ENCODE measurements at regions not wholly inside any gene's neighbourhood (a gene's known extent, or its start where the extent isn't known, plus 50 kb on each side); places are given as distances from the start of the nearest gene placed in this dataset.

GRCh38 chr3:71977525-71977924, 192.6 kb upstream of the PROK2 start:
- Mint-ChIP-seq H3K4me1 (peaks cover 12% of the 10 kb centered on the region), H3K36me3 (no peaks in the 10 kb centered on the region), H3K9me3 (peaks cover 4% of the 10 kb centered on the region), H3K27ac (no peak overlapping the region), H3K4me3 (no peak overlapping the region), H3K27me3 (ENCODE audit: insufficient read depth, low read depth) (peaks cover 7% of the 10 kb centered on the region)
- H3F3A ChIP-seq (ENCODE audit: low read depth): no peaks in the 10 kb centered on the region
- no peak overlapping the region for H3K27ac ChIP-seq
- DNase-seq (ENCODE audit: low spot score): no peak
- H3K4me1 ChIP-seq: no peaks in the 10 kb centered on the region
- no peak overlapping the region for H3K9ac ChIP-seq
- no peak overlapping the region for H3K4me2 ChIP-seq
- no peaks in the 10 kb centered on the region for H3K27me3 ChIP-seq
- H2AFZ ChIP-seq (replicated peaks): no peak overlapping the region
- H3K36me3 ChIP-seq: no peaks in the 10 kb centered on the region
- no peaks in the 10 kb centered on the region for H4K20me1 ChIP-seq (ENCODE audit: low read depth)
- TF ChIP-seq EZH2 (IDR thresholded peaks at IDR 0.05) (no peak), EZH2phosphoT487 (IDR thresholded peaks at IDR 0.05) (no peak), CTCF (IDR thresholded peaks at IDR 0.05) (no peak)
- no peak overlapping the region for H3K4me3 ChIP-seq
- no peaks in the 10 kb centered on the region for H3K79me2 ChIP-seq (ENCODE audit: low read depth)
- no peaks in the 10 kb centered on the region for H3K9me3 ChIP-seq (ENCODE audit: low read depth)

DNA sequence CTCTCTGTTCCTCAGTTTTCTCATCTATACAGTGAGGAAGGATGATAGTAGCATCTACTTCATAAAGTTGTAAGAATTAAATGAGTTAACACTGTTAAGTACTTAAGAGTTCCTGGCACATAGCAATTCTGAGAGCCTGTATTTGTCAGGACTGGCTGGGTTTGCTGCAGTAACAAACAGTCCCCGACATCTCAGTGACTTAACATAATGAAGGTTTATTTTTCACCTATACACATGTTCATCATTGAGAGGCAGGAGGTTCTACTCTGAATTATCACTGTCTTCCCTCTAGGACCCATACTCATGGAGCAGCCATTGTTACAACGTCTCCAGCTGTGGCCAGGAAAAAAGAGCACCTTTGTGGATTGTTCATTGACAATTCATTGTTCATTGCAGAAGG, 190.6 kb upstream of the PROK2 start:
- Histone ChIP-seq H3K27ac (no peak overlapping the region), H3K4me3 (no peak overlapping the region), H3K4me2 (no peak overlapping the region), H3K36me3 (no peaks in the 10 kb centered on the region), H3F3A (ENCODE audit: low read depth) (no peaks in the 10 kb centered on the region), H4K20me1 (ENCODE audit: low read depth) (no peaks in the 10 kb centered on the region), H3K9ac (no peak overlapping the region), H3K4me1 (no peaks in the 10 kb centered on the region), H2AFZ (replicated peaks) (no peak overlapping the region), H3K27me3 (no peaks in the 10 kb centered on the region), H3K79me2 (ENCODE audit: low read depth) (no peaks in the 10 kb centered on the region), H3K9me3 (ENCODE audit: low read depth) (no peaks in the 10 kb centered on the region)
- DNase-seq (ENCODE audit: low spot score): no peak
- Mint-ChIP-seq H3K27me3 (ENCODE audit: insufficient read depth, low read depth) (peaks cover 7% of the 10 kb centered on the region), H3K36me3 (no peaks in the 10 kb centered on the region), H3K9me3 (peaks cover 4% of the 10 kb centered on the region), H3K27ac (no peak overlapping the region), H3K4me3 (no peak overlapping the region), H3K4me1 (peaks cover 12% of the 10 kb centered on the region)
- no peak for TF ChIP-seq EZH2phosphoT487 (IDR thresholded peaks at IDR 0.05)
- TF ChIP-seq EZH2 (IDR thresholded peaks at IDR 0.05): no peak
- TF ChIP-seq CTCF (IDR thresholded peaks at IDR 0.05): no peak

DNA sequence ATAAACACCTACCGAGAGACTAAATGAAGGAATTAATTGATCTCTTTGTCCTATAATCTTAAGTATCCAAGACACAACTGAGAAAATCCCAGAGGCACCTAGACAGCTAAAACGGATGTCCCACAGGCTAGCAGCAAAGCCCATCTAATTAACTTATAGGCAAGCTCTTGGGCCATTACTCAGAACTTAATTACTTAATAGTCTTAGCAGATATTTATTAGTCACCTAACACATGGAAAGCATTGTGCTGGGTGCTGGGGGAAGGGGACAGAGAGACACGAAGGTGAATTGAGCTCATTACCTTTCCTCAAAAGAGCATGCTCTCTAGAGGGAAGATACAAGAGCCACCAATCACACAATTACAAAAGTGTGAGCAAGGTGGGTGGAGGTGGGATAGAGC, 189.8 kb upstream of the PROK2 start:
- no peaks in the 10 kb centered on the region for H3K36me3 ChIP-seq
- no peak overlapping the region for H2AFZ ChIP-seq (replicated peaks)
- DNase-seq (ENCODE audit: low spot score): no peak
- H3K9me3 Mint-ChIP-seq: peaks cover 4% of the 10 kb centered on the region
- no peak overlapping the region for H3K27ac ChIP-seq
- no peaks in the 10 kb centered on the region for H3K4me1 ChIP-seq
- H4K20me1 ChIP-seq (ENCODE audit: low read depth): no peaks in the 10 kb centered on the region
- H3K27me3 Mint-ChIP-seq (ENCODE audit: insufficient read depth, low read depth): peaks cover 11% of the 10 kb centered on the region
- TF ChIP-seq CTCF (IDR thresholded peaks at IDR 0.05) (no peak), EZH2 (IDR thresholded peaks at IDR 0.05) (no peak), EZH2phosphoT487 (IDR thresholded peaks at IDR 0.05) (no peak)
- no peak overlapping the region for H3K4me3 ChIP-seq
- H3K4me1 Mint-ChIP-seq: peaks cover 12% of the 10 kb centered on the region
- no peak overlapping the region for H3K4me3 Mint-ChIP-seq
- H3K4me2 ChIP-seq: no peak overlapping the region
- no peaks in the 10 kb centered on the region for H3F3A ChIP-seq (ENCODE audit: low read depth)
- no peaks in the 10 kb centered on the region for H3K36me3 Mint-ChIP-seq
- H3K9ac ChIP-seq: no peak overlapping the region
- no peaks in the 10 kb centered on the region for H3K79me2 ChIP-seq (ENCODE audit: low read depth)
- H3K27me3 ChIP-seq: no peaks in the 10 kb centered on the region
- no peaks in the 10 kb centered on the region for H3K9me3 ChIP-seq (ENCODE audit: low read depth)
- no peak overlapping the region for H3K27ac Mint-ChIP-seq
